ENCODE measurements at regions not wholly inside any gene's neighbourhood (a gene's known extent, or its start where the extent isn't known, plus 50 kb on each side); places are given as distances from the start of the nearest gene placed in this dataset.

- no peak for DNase-seq (ENCODE audit: low spot score in 2 of 2)
- Histone ChIP-seq H3K9me3 (no peaks in the 10 kb centered on the region), H3K27ac (peak overlapping the region in 1 of 2 donors; percentile 27), H3K27me3 (no peaks in the 10 kb centered on the region), H3K4me3 (no peak overlapping the region), H3K36me3 (no peaks in the 10 kb centered on the region), H3K4me1 (peaks cover 0 to 8% of the 10 kb centered on the region in 2 donors)
- TF ChIP-seq POLR2AphosphoS5 (IDR thresholded peaks at IDR 0.05) (no peak), CTCF (IDR thresholded peaks at IDR 0.05) (no peak), POLR2A (IDR thresholded peaks at IDR 0.05) (no peak)
- intact Hi-C loops (cut with DNase I; ENCODE audit: low total_unique reads), result no loop called here
Measured at GRCh38 chr4:155530290-155530689, 136.4 kb upstream of the GUCY1A1 start.

- Histone ChIP-seq H3K27ac (peak overlapping the region in 1 of 2 donors; percentile 27), H3K4me1 (peaks cover 0 to 8% of the 10 kb centered on the region in 2 donors), H3K27me3 (no peaks in the 10 kb centered on the region), H3K36me3 (no peaks in the 10 kb centered on the region), H3K9me3 (no peaks in the 10 kb centered on the region), H3K4me3 (no peak overlapping the region)
- TF ChIP-seq POLR2A (IDR thresholded peaks at IDR 0.05) (no peak), CTCF (IDR thresholded peaks at IDR 0.05) (no peak), POLR2AphosphoS5 (IDR thresholded peaks at IDR 0.05) (no peak)
- no peak for DNase-seq (ENCODE audit: low spot score in 2 of 2)
- intact Hi-C loops (cut with DNase I; ENCODE audit: low total_unique reads), result no loop called here
Measured at GRCh38 chr4:155529716-155530115, 136.9 kb upstream of the GUCY1A1 start.

GRCh38 chr4:155529272-155529671, 137.4 kb upstream of the GUCY1A1 start:
- Histone ChIP-seq H3K27me3 (no peaks in the 10 kb centered on the region), H3K9me3 (no peaks in the 10 kb centered on the region), H3K4me1 (peaks cover 0 to 8% of the 10 kb centered on the region in 2 donors), H3K4me3 (no peak overlapping the region), H3K36me3 (no peaks in the 10 kb centered on the region), H3K27ac (no peak overlapping the region)
- TF ChIP-seq CTCF (IDR thresholded peaks at IDR 0.05) (no peak), POLR2AphosphoS5 (IDR thresholded peaks at IDR 0.05) (no peak)
- intact Hi-C loops (cut with DNase I; ENCODE audit: low total_unique reads), result no loop called here
- DNase-seq (ENCODE audit: low spot score in 2 of 2), result no peak

- Histone ChIP-seq H3K36me3 (no peaks in the 10 kb centered on the region), H3K27me3 (no peaks in the 10 kb centered on the region), H3K27ac (peak overlapping the region; percentile 74 to 77), H3K9me3 (no peaks in the 10 kb centered on the region), H3K4me3 (peak overlapping the region in 2 of 3 donors; percentile 6 to 47), H3K4me1 (peaks cover 0 to 8% of the 10 kb centered on the region in 2 donors)
- intact Hi-C loops (cut with DNase I; ENCODE audit: low total_unique reads), result no loop called here
- no peak for TF ChIP-seq POLR2A (IDR thresholded peaks at IDR 0.05)
- no peak for TF ChIP-seq CTCF (IDR thresholded peaks at IDR 0.05)
- no peak for TF ChIP-seq POLR2AphosphoS5 (IDR thresholded peaks at IDR 0.05)
- DNase-seq (ENCODE audit: low spot score in 2 of 2), result no peak
Measured at GRCh38 chr4:155526452-155527169, 140.0 kb upstream of the GUCY1A1 start.

- H3K4me3 ChIP-seq, result no peak overlapping the region
- no peak for DNase-seq (ENCODE audit: low spot score in 2 of 2)
- H3K36me3 ChIP-seq, result no peaks in the 10 kb centered on the region
- H3K4me1 ChIP-seq, result peaks cover 0 to 8% of the 10 kb centered on the region in 2 donors
- no peak for TF ChIP-seq POLR2A (IDR thresholded peaks at IDR 0.05)
- TF ChIP-seq CTCF (IDR thresholded peaks at IDR 0.05), result no peak
- TF ChIP-seq POLR2AphosphoS5 (IDR thresholded peaks at IDR 0.05), result no peak
- no peaks in the 10 kb centered on the region for H3K27me3 ChIP-seq
- peaks cover 4 to 6% of the 10 kb centered on the region in 2 donors for H3K9me3 ChIP-seq
- intact Hi-C loops (cut with DNase I; ENCODE audit: low total_unique reads), result no loop called here
- no peak overlapping the region for H3K27ac ChIP-seq
Measured at GRCh38 chr4:155524926-155525455, 141.7 kb upstream of the GUCY1A1 start.
